Peyer's patch (tissue), 4 donors: ENCODE measurements at regions not wholly inside any gene's neighbourhood (a gene's known extent, or its start where the extent isn't known, plus 50 kb on each side); places are given as distances from the start of the nearest gene placed in this dataset.

ENCODE experiments used
- DNase-seq, 3 donors: peaks; one replicate each; pipeline ENCODE4 v3.0.0-alpha.2; 2017 to 2019
- H3K27ac ChIP-seq, 4 donors: fragments of 200-600 bp; sonication (generic); one replicate each; pipeline ENCODE4 v1.5.1; 2016 to 2019
- H3K27me3 ChIP-seq, 2 donors: fragments of 200-600 bp; sonication (generic); one replicate each; pipeline ENCODE4 v1.5.1; 2019
- H3K36me3 ChIP-seq, 3 donors: fragments of 200-600 bp; sonication (generic); one replicate each; pipeline ENCODE4 v1.5.1; 2016 to 2019
- H3K4me1 ChIP-seq, 4 donors: fragments of 200-600 bp; sonication (generic); one replicate each; pipeline ENCODE4 v1.5.1; 2016 to 2019
- H3K4me3 ChIP-seq, 4 donors: fragments of 200-600 bp; sonication (generic); 1 replicate in 3 of 4; 2 replicates in 1 of 4; pipeline ENCODE4 v1.5.1; 2016 to 2019; ENCODE audit warnings: mild to moderate bottlenecking in 1 of 4
- H3K9me3 ChIP-seq, 4 donors: fragments of 200-600 bp; sonication (generic); one replicate each; pipeline ENCODE4 v1.5.1; 2016 to 2019; ENCODE audit warnings: mild to moderate bottlenecking in 1 of 4
- POLR2A ChIP-seq, 2 donors: fragments of 450-650 bp; IDR thresholded peaks; one replicate each; pipeline ENCODE4 v1.5.1; 2017; ENCODE audit warnings: antibody characterized with exemption in 2 of 2, mild to moderate bottlenecking in 2 of 2, moderate library complexity in 2 of 2
- TF ChIP-seq, protein P1 (sequence below), 6 experiments: fragments of 450-650 bp in 4 of 6; fragments of 200-600 bp in 2 of 6; sonication (generic) in 1 of 6; IDR thresholded peaks; one replicate each; pipeline ENCODE4 v1.5.1; 2017 to 2019; ENCODE audit warnings: antibody characterized with exemption in 6 of 6, mild to moderate bottlenecking in 3 of 6, moderate library complexity in 1 of 6

DNA sequence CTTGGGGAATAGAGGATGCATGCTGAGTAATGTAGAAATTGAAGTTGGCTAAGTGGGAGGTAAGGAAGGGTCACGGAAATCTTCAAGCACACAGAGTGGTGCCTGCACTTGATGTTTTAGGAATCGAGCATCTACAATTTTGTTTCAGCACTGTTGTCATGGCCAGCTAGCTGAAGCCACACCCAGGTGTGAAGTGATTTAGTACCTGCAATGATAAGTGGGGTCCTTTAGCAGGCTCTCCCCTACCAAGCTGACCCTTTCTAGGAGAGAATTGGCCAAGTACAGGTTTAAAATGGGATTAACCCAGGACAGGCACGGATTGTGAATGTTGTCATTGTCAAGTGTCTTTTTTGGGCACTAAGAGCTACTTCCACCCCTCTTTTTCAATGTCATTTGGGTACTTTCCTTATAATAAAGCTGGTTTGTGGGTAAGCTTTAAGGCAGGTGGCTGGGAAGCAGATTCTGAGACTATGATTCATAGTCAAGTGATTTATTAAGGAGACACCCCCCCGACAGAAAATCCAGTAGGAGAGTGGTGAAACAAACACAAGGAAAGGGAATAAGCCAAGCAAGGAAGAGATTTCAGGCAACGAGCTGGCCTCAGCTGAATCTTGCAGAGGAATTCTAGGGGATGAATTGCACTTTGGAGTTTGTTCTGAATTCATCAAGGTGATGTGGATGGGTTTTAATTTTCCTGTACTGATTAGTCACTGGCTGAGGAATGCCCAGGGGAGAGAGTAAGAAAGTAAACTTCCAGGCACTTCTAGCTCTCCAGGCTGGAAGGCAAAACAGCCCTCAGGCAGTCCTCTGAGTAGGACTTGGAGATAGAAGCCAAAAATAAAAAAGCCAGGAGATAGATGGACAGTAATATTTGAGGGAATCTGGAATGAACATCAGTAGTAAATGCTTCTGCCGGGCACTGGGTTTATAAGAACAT is 1128.4 kb downstream of the SORCS3 start:
- TF ChIP-seq POLR2A (IDR thresholded peaks at IDR 0.05), result no peak
- TF ChIP-seq, protein P1, sequence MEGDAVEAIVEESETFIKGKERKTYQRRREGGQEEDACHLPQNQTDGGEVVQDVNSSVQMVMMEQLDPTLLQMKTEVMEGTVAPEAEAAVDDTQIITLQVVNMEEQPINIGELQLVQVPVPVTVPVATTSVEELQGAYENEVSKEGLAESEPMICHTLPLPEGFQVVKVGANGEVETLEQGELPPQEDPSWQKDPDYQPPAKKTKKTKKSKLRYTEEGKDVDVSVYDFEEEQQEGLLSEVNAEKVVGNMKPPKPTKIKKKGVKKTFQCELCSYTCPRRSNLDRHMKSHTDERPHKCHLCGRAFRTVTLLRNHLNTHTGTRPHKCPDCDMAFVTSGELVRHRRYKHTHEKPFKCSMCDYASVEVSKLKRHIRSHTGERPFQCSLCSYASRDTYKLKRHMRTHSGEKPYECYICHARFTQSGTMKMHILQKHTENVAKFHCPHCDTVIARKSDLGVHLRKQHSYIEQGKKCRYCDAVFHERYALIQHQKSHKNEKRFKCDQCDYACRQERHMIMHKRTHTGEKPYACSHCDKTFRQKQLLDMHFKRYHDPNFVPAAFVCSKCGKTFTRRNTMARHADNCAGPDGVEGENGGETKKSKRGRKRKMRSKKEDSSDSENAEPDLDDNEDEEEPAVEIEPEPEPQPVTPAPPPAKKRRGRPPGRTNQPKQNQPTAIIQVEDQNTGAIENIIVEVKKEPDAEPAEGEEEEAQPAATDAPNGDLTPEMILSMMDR (IDR thresholded peaks at IDR 0.05), result no peak
- Histone ChIP-seq H3K4me1 (no peaks in the 10 kb centered on the region), H3K9me3 (no peaks in the 10 kb centered on the region), H3K36me3 (no peaks in the 10 kb centered on the region), H3K27me3 (no peaks in the 10 kb centered on the region), H3K4me3 (no peak overlapping the region), H3K27ac (no peak overlapping the region)
- DNase-seq, result no peak

DNA sequence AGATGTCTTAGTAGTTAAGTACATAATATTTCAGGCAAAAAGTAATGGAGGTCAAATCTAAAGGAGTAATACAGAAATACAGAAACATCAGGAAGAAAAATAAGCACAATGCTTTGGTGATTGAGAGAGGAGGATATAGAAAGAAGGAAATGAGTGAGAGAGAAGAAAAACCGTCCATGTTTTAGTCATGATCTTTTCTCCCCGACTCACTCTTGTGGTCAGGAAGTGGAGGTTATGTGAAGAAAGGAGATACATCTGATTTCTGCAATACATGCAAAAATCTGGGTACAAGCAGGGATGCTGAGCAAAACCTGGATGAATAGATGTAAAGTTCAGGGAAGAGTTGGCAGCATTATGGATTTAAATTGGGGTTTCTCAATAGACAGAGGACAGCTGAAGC is 1122.5 kb downstream of the SORCS3 start:
- TF ChIP-seq, protein P1 (IDR thresholded peaks at IDR 0.05), result no peak
- no peak for TF ChIP-seq POLR2A (IDR thresholded peaks at IDR 0.05)

DNA sequence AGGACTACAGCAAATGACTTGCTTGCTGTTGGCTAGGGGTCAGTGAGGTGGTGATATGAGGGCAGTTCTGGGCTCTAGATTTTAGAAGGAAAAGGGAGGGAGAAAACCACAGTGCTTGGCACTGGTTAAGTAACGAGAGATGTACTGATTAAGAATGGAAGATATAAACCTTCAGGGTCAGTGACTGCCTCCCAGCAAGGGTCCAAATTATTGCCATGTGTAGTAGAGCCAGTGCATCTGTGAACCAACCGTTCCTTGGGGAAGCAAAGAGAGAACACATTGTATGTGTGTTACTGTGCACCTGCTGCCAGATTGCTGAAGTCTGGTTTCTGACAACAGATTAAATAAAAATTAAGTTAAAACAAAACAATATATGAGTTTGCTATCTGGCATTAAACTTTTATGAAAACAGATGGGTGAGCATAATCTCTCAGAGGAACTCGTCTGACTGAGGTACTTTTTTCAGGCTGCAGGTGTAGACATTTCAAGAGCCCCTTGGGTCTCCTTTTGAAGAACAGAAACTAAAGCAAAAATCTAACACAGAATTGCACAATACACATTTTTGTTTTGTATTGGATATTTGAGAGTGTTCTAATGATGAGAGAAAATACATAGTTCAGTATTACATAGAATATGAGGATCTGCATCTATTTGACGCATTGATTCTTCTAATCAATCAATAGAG is 1120.6 kb downstream of the SORCS3 start:
- Histone ChIP-seq H3K27ac (no peak overlapping the region), H3K4me1 (no peaks in the 10 kb centered on the region), H3K36me3 (no peaks in the 10 kb centered on the region), H3K27me3 (no peaks in the 10 kb centered on the region), H3K9me3 (no peaks in the 10 kb centered on the region), H3K4me3 (no peak overlapping the region)
- DNase-seq, result no peak
- TF ChIP-seq, protein P1 (IDR thresholded peaks at IDR 0.05), result no peak
- TF ChIP-seq POLR2A (IDR thresholded peaks at IDR 0.05), result no peak

More for the DNA sequence above, 1122.5 kb downstream of the SORCS3 start:
- DNase-seq, result no peak
- H3K36me3 ChIP-seq, result no peaks in the 10 kb centered on the region
- no peaks in the 10 kb centered on the region for H3K27me3 ChIP-seq
- no peaks in the 10 kb centered on the region for H3K4me1 ChIP-seq
- H3K9me3 ChIP-seq, result no peaks in the 10 kb centered on the region
- no peak overlapping the region for H3K4me3 ChIP-seq
- no peak overlapping the region for H3K27ac ChIP-seq

DNA sequence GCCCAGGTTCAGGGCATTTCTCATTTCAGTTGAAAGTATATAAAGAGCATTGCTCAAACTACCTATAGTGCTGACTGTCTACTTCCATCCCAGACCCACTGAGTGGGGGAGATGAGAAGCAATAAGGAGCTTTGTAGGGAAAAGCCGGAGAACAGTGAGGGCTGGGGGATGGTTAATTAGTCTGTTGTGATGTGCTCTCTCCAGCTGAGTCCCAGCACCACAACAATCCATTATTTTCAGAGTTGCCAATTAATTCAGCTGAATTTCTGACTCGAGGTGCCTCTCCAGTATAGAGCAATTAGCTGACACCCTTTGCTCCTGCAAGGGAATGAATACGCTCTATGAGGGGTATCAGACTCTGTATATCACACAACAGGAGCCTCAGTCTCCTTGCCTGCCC is 1118.6 kb downstream of the SORCS3 start:
- no peak for DNase-seq
- no peaks in the 10 kb centered on the region for H3K27me3 ChIP-seq
- TF ChIP-seq, protein P1 (IDR thresholded peaks at IDR 0.05), result no peak
- no peak for TF ChIP-seq POLR2A (IDR thresholded peaks at IDR 0.05)
- no peak overlapping the region for H3K27ac ChIP-seq
- no peak overlapping the region for H3K4me3 ChIP-seq
- no peaks in the 10 kb centered on the region for H3K36me3 ChIP-seq
- no peaks in the 10 kb centered on the region for H3K9me3 ChIP-seq
- H3K4me1 ChIP-seq, result no peaks in the 10 kb centered on the region

DNA sequence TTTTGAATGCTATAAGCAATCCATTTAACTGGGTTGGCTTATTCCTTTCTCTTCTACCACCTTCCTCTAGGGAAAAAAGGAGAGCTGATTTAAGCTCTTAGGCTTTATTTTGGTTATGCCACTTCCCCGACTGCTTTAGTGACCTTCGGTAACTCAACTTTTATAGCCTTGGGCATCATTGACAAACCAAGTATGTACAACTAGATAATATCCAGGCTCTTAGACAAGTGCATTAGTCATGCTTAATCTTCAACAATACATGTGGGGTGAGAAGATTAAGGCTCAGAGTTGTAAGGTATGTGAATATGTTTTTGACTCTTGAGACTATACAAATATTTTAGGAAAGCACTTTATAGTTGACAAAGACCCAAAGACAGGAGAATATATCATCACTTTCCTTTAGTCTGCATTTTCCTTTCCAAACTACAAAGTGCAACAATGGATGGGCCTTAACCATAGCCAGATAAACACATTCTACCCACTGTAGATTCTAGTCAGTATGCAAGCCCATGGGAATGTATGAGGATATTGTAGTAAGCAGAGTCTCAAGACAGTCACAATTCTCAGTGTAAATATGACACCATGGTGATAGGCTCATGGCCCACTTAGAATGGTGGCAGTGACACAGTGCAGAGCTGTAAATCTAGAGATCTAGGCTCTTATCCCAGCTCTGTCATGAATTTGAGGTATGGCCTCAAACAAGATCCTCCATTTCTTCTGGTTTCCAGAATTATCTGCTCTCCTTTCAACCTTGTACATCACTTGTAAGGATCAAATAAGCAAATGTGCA is 1117.3 kb downstream of the SORCS3 start:
- Histone ChIP-seq H3K9me3 (no peaks in the 10 kb centered on the region), H3K27ac (no peak overlapping the region), H3K4me1 (no peaks in the 10 kb centered on the region), H3K36me3 (no peaks in the 10 kb centered on the region), H3K27me3 (no peaks in the 10 kb centered on the region), H3K4me3 (no peak overlapping the region)
- DNase-seq, result no peak
- TF ChIP-seq POLR2A (IDR thresholded peaks at IDR 0.05), result no peak
- TF ChIP-seq, protein P1 (IDR thresholded peaks at IDR 0.05), result no peak
